GM18498 (cell line): ENCODE measurements at regions not wholly inside any gene's neighbourhood (a gene's known extent, or its start where the extent isn't known, plus 50 kb on each side); places are given as distances from the start of the nearest gene placed in this dataset.

ENCODE experiments used
- ATAC-seq: cut with Tn5 transposase; IDR thresholded peaks from one replicate; pipeline ENCODE4 v1.9.1; 2021; ENCODE audit warnings: mild to moderate bottlenecking, moderate library complexity; ENCODE audit not compliant: unreplicated experiment

- ATAC-seq, result no peak
Measured at GRCh38 chr5:124692950-124693349, 53.5 kb downstream of the ZNF608 start.

GRCh38 chr5:124692324-124692723 is 54.1 kb downstream of the ZNF608 start:
- no peak for ATAC-seq

GRCh38 chr5:124689653-124690052 is 56.8 kb downstream of the ZNF608 start:
- no peak for ATAC-seq

- ATAC-seq, result peak; percentile 51
Measured at GRCh38 chr5:124686239-124687004, 60.0 kb downstream of the ZNF608 start.

GRCh38 chr5:124685404-124685930 is 61.0 kb downstream of the ZNF608 start:
- ATAC-seq, result no peak

- ATAC-seq, result no peak
Measured at GRCh38 chr5:124683917-124684555, 62.4 kb downstream of the ZNF608 start.

GRCh38 chr5:124679578-124680199 is 66.8 kb downstream of the ZNF608 start:
- ATAC-seq, result no peak

GRCh38 chr5:124678922-124679519 is 67.4 kb downstream of the ZNF608 start:
- no peak for ATAC-seq

GRCh38 chr5:124678468-124678867 is 68.0 kb downstream of the ZNF608 start:
- no peak for ATAC-seq

GRCh38 chr5:124677374-124678351 is 68.8 kb downstream of the ZNF608 start:
- ATAC-seq, result no peak

GRCh38 chr5:124675931-124676846 is 70.2 kb downstream of the ZNF608 start:
- ATAC-seq, result no peak

- ATAC-seq, result no peak
Measured at GRCh38 chr5:124671193-124671592, 75.2 kb downstream of the ZNF608 start.

- ATAC-seq, result no peak
Measured at GRCh38 chr5:124670722-124671184, 75.7 kb downstream of the ZNF608 start.

GRCh38 chr5:124669956-124670721 is 76.3 kb downstream of the ZNF608 start:
- ATAC-seq, result no peak

GRCh38 chr5:124669300-124669648 is 77.2 kb downstream of the ZNF608 start:
- no peak for ATAC-seq

GRCh38 chr5:124668353-124669299 is 77.8 kb downstream of the ZNF608 start:
- no peak for ATAC-seq

- no peak for ATAC-seq
Measured at GRCh38 chr5:124665625-124666024, 80.8 kb downstream of the ZNF608 start.
